Endothelial cell of umbilical vein (primary cell): ENCODE measurements at regions not wholly inside any gene's neighbourhood (a gene's known extent, or its start where the extent isn't known, plus 50 kb on each side); places are given as distances from the start of the nearest gene placed in this dataset.
"Not testable (repeated sequence)": the region's sequence is repeated elsewhere in the genome, so short reads cannot be mapped to it uniquely, and the experiment has no call there.

Experiments used
- CTCF ChIP-seq, 2 donors: IDR thresholded peaks; 1 replicate in 1 of 2; 2 replicates in 1 of 2; pipeline ENCODE4 v1.5.1; 2011; ENCODE audit warnings: low read length in 2 of 2, mild to moderate bottlenecking in 2 of 2, moderate library complexity in 2 of 2, control low read depth in 1 of 2, inconsistent platforms in 1 of 2, low read depth in 1 of 2; ENCODE audit not compliant: insufficient read depth in 1 of 2; ENCODE audit errors: extremely low read depth in 1 of 2
- EZH2 ChIP-seq: IDR thresholded peaks from 2 replicates; pipeline ENCODE4 v1.6.1; 2012; ENCODE audit warnings: borderline replicate concordance, low read depth, mild to moderate bottlenecking, moderate library complexity, low read length, inconsistent platforms; ENCODE audit not compliant: severe bottlenecking
- FOS ChIP-seq: IDR thresholded peaks from 2 replicates; pipeline ENCODE4 v1.6.1; 2011; ENCODE audit warnings: mild to moderate bottlenecking, low read length, moderate library complexity, borderline replicate concordance; ENCODE audit not compliant: insufficient read depth
- JUN ChIP-seq: IDR thresholded peaks from 2 replicates; pipeline ENCODE4 v1.6.1; 2011; ENCODE audit warnings: borderline replicate concordance, low read depth; ENCODE audit not compliant: insufficient read length, insufficient read depth
- MAX ChIP-seq: IDR thresholded peaks from 2 replicates; pipeline ENCODE4 v1.6.1; 2011; ENCODE audit not compliant: insufficient read depth, insufficient read length
- MYC ChIP-seq: IDR thresholded peaks from one replicate; pipeline ENCODE4 v1.6.1; 2011; ENCODE audit warnings: mild to moderate bottlenecking, low read depth, low read length
- POLR2A ChIP-seq: IDR thresholded peaks from 2 replicates; pipeline ENCODE4 v1.6.1; 2012; ENCODE audit warnings: low read depth, mild to moderate bottlenecking, control low read depth, low read length
- POLR2AphosphoS5 ChIP-seq: IDR thresholded peaks from 2 replicates; pipeline ENCODE4 v1.6.1; 2012; ENCODE audit warnings: low read depth, mild to moderate bottlenecking, control low read depth, low read length, moderate library complexity; ENCODE audit not compliant: insufficient read depth

GRCh38 chr3:172579753-172580152 lies 56.5 kb upstream of the TNFSF10 start:
- TF ChIP-seq CTCF (IDR thresholded peaks at IDR 0.05; ENCODE audit: extremely low read depth in 1 of 2, insufficient read depth in 1 of 2, low read depth in 1 of 2, low read length in 2 of 2); POLR2AphosphoS5; EZH2; FOS; JUN; POLR2A; MAX; MYC: not testable (repeated sequence)
